K562 (cell line): ENCODE measurements at regions not wholly inside any gene's neighbourhood (a gene's known extent, or its start where the extent isn't known, plus 50 kb on each side); places are given as distances from the start of the nearest gene placed in this dataset.

Experiments used
- CTCF ChIP-seq, 3 experiments: IDR thresholded peaks in 2 of 3; conservative IDR thresholded peaks in 1 of 3; 2 replicates each; pipeline ENCODE4 v1.5.1; 2011 to 2012; ENCODE audit warnings: low read length in 3 of 3, mild to moderate bottlenecking in 3 of 3, control low read depth in 2 of 3, improper control_type of control experiment in 1 of 3, inconsistent platforms in 1 of 3, low read depth in 1 of 3, mixed read lengths in 1 of 3, moderate library complexity in 1 of 3; ENCODE audit not compliant: insufficient read depth in 2 of 3
- MTA3 ChIP-seq: fragments of 450-650 bp; formaldehyde crosslinking; IDR thresholded peaks from 2 replicates; pipeline ENCODE4 v1.6.1; 2017; ENCODE audit warnings: mild to moderate bottlenecking, borderline replicate concordance
- PBX2 ChIP-seq, 2 experiments: IDR thresholded peaks in 1 of 2; conservative IDR thresholded peaks in 1 of 2; 2 replicates each; pipeline ENCODE4 v1.6.1; 2016; ENCODE audit warnings: low read depth in 2 of 2, mild to moderate bottlenecking in 1 of 2, missing compliant biosample characterization in 1 of 2, missing genetic modification characterization in 1 of 2, moderate library complexity in 1 of 2

GRCh38 chr5:31098811-31099210 is 94.7 kb upstream of the CDH6 start:
- TF ChIP-seq MTA3 (no peak), PBX2 (CRISPR knock-in tag; IDR thresholded peaks at IDR 0.05; ENCODE audit: low read depth) (no peak), PBX2 (tag; conservative IDR thresholded peaks at IDR 0.05; ENCODE audit: low read depth) (no peak), CTCF (IDR thresholded peaks at IDR 0.05 in 2 of 3, conservative IDR thresholded peaks at IDR 0.05 in 1 of 3; ENCODE audit: insufficient read depth in 2 of 3, low read depth in 1 of 3, low read length in 3 of 3) (no peak)
